Vagina (tissue), 2 donors: ENCODE measurements at regions not wholly inside any gene's neighbourhood (a gene's known extent, or its start where the extent isn't known, plus 50 kb on each side); places are given as distances from the start of the nearest gene placed in this dataset.

Experiments used
- DNase-seq, 2 donors: peaks; one replicate each; pipeline ENCODE4 v3.0.0-alpha.2; 2017; ENCODE audit errors: extremely low spot score in 2 of 2
- H3K27ac ChIP-seq: fragments of 200-600 bp; sonication (generic); one replicate; pipeline ENCODE4 v1.5.1; 2019
- H3K27me3 ChIP-seq: fragments of 200-600 bp; sonication (generic); one replicate; pipeline ENCODE4 v1.5.1; 2019
- H3K36me3 ChIP-seq, 2 donors: fragments of 200-600 bp; sonication (generic); one replicate each; pipeline ENCODE4 v1.5.1; 2017 to 2019
- H3K4me1 ChIP-seq: fragments of 200-600 bp; sonication (generic); one replicate; pipeline ENCODE4 v1.5.1; 2019
- H3K4me3 ChIP-seq, 2 donors: fragments of 200-600 bp; sonication (generic); 1 replicate in 1 of 2; 2 replicates in 1 of 2; pipeline ENCODE4 v1.5.1; 2016 to 2019
- H3K9me3 ChIP-seq: fragments of 200-600 bp; sonication (generic); one replicate; pipeline ENCODE4 v1.5.1; 2019
- CTCF ChIP-seq, 3 experiments: fragments of 450-650 bp in 2 of 3; fragments of 200-600 bp in 1 of 3; sonication (generic) in 1 of 3; IDR thresholded peaks; one replicate each; pipeline ENCODE4 v1.5.1; 2017 to 2019; ENCODE audit warnings: antibody characterized with exemption in 3 of 3, mild to moderate bottlenecking in 2 of 3, moderate library complexity in 2 of 3
- POLR2A ChIP-seq, 2 donors: fragments of 450-650 bp; IDR thresholded peaks; one replicate each; pipeline ENCODE4 v1.6.1; 2017; ENCODE audit warnings: antibody characterized with exemption in 2 of 2, mild to moderate bottlenecking in 2 of 2, moderate library complexity in 2 of 2
- POLR2AphosphoS5 ChIP-seq, 2 donors: sonication (generic); formaldehyde crosslinking; IDR thresholded peaks; one replicate each; pipeline ENCODE4 v1.9.0; 2017; ENCODE audit warnings: antibody characterized with exemption in 2 of 2, mild to moderate bottlenecking in 2 of 2, low read depth in 1 of 2; ENCODE audit not compliant: insufficient read depth in 1 of 2
- intact Hi-C: fragments of 100-400 bp; cut with DNase I; formaldehyde crosslinking; loops from one replicate; pipeline ENCODE4 v1.15.1; 2023

GRCh38 chr13:58051807-58052375 is 420.3 kb downstream of the PCDH17 start:
- no peaks in the 10 kb centered on the region for H3K36me3 ChIP-seq
- DNase-seq: no peak
- no peaks in the 10 kb centered on the region for H3K4me1 ChIP-seq
- H3K9me3 ChIP-seq: no peaks in the 10 kb centered on the region
- TF ChIP-seq POLR2A (IDR thresholded peaks at IDR 0.05): no peak
- TF ChIP-seq POLR2AphosphoS5 (IDR thresholded peaks at IDR 0.05; ENCODE audit: insufficient read depth in 1 of 2, low read depth in 1 of 2): no peak
- no peak for TF ChIP-seq CTCF (IDR thresholded peaks at IDR 0.05)
- no peak overlapping the region for H3K27ac ChIP-seq
- no peak overlapping the region for H3K4me3 ChIP-seq
- H3K27me3 ChIP-seq: no peaks in the 10 kb centered on the region
- intact Hi-C loops: no loop called here

DNA sequence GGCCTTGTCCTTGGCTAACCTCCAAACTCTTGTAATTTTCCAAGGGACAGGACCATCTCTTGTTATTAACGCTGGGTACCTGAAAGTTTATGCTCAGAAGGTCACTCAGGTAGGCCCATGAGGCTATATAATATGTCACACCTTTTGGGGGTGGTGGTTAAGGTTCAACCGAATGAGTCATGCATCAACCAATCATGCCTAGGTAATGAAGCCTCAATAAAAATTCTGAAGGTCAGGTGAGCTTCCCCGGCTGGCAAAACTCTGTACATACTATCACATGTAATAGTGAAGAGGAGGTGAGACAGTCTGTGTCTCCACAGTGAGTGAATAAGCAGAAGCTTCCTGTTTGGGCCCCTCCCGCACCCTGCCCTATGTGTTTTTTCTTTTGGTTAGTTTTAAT is 424.9 kb downstream of the PCDH17 start:
- Histone ChIP-seq H3K27me3 (no peaks in the 10 kb centered on the region), H3K27ac (no peak overlapping the region), H3K4me1 (no peaks in the 10 kb centered on the region), H3K36me3 (no peaks in the 10 kb centered on the region), H3K9me3 (no peaks in the 10 kb centered on the region), H3K4me3 (no peak overlapping the region)
- intact Hi-C loops: no loop called here
- DNase-seq: no peak
- TF ChIP-seq POLR2A (IDR thresholded peaks at IDR 0.05) (no peak), POLR2AphosphoS5 (IDR thresholded peaks at IDR 0.05; ENCODE audit: insufficient read depth in 1 of 2, low read depth in 1 of 2) (no peak), CTCF (IDR thresholded peaks at IDR 0.05) (no peak)

DNA sequence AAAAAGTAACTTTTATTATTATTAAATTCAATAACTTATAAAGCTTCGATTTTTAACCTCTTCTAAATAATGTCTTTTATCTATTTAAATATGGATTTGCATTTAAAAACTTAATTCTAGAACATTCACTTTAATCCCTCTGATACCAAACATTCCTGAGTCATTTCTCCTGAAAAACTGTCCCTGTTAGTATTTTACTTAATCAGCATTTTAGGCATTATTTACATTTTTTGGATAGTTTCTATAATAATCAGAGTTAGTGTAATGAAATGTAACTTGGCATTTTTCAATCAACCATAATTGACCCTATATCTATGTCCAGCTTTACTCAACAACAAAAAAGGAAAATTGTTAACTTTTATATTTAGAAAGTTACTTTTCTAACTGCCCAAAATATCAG is 428.1 kb downstream of the PCDH17 start:
- TF ChIP-seq POLR2AphosphoS5 (IDR thresholded peaks at IDR 0.05; ENCODE audit: insufficient read depth in 1 of 2, low read depth in 1 of 2) (no peak), CTCF (IDR thresholded peaks at IDR 0.05) (no peak), POLR2A (IDR thresholded peaks at IDR 0.05) (no peak)
- intact Hi-C loops: no loop called here
- no peaks in the 10 kb centered on the region for H3K9me3 ChIP-seq
- no peak overlapping the region for H3K4me3 ChIP-seq
- no peak overlapping the region for H3K27ac ChIP-seq
- H3K36me3 ChIP-seq: no peaks in the 10 kb centered on the region
- no peaks in the 10 kb centered on the region for H3K27me3 ChIP-seq
- no peak for DNase-seq
- no peaks in the 10 kb centered on the region for H3K4me1 ChIP-seq

GRCh38 chr13:58080806-58081205 is 449.3 kb downstream of the PCDH17 start:
- no peaks in the 10 kb centered on the region for H3K9me3 ChIP-seq
- intact Hi-C loops: no loop called here
- TF ChIP-seq POLR2A (IDR thresholded peaks at IDR 0.05) (no peak), CTCF (IDR thresholded peaks at IDR 0.05) (no peak), POLR2AphosphoS5 (IDR thresholded peaks at IDR 0.05; ENCODE audit: insufficient read depth in 1 of 2, low read depth in 1 of 2) (no peak)
- H3K4me1 ChIP-seq: no peaks in the 10 kb centered on the region
- no peaks in the 10 kb centered on the region for H3K36me3 ChIP-seq
- H3K27ac ChIP-seq: no peak overlapping the region
- H3K4me3 ChIP-seq: no peak overlapping the region
- DNase-seq: no peak
- H3K27me3 ChIP-seq: no peaks in the 10 kb centered on the region

GRCh38 chr13:58081301-58081820 is 449.8 kb downstream of the PCDH17 start:
- no peak overlapping the region for H3K27ac ChIP-seq
- TF ChIP-seq POLR2AphosphoS5 (IDR thresholded peaks at IDR 0.05; ENCODE audit: insufficient read depth in 1 of 2, low read depth in 1 of 2) (no peak), CTCF (IDR thresholded peaks at IDR 0.05) (no peak), POLR2A (IDR thresholded peaks at IDR 0.05) (no peak)
- no peaks in the 10 kb centered on the region for H3K9me3 ChIP-seq
- no peaks in the 10 kb centered on the region for H3K4me1 ChIP-seq
- no peaks in the 10 kb centered on the region for H3K36me3 ChIP-seq
- DNase-seq: no peak
- H3K4me3 ChIP-seq: no peak overlapping the region
- no peaks in the 10 kb centered on the region for H3K27me3 ChIP-seq
- intact Hi-C loops: no loop called here
